GM20000 (cell line): ENCODE measurements at regions not wholly inside any gene's neighbourhood (a gene's known extent, or its start where the extent isn't known, plus 50 kb on each side); places are given as distances from the start of the nearest gene placed in this dataset.

Experiments used
- DNase-seq: peaks from one replicate; pipeline ENCODE4 v3.0.0; 2012; ENCODE audit warnings: low spot score
- TF ChIP-seq, protein P1 (sequence below): IDR thresholded peaks from 2 replicates; pipeline ENCODE4 v1.5.1; 2012; ENCODE audit warnings: mild to moderate bottlenecking, control low read depth; ENCODE audit errors: extremely low read depth, missing control alignments

GRCh38 chr4:72820107-72820506 lies 249.4 kb downstream of the COX18 start:
- DNase-seq, result no peak
- TF ChIP-seq, protein P1, sequence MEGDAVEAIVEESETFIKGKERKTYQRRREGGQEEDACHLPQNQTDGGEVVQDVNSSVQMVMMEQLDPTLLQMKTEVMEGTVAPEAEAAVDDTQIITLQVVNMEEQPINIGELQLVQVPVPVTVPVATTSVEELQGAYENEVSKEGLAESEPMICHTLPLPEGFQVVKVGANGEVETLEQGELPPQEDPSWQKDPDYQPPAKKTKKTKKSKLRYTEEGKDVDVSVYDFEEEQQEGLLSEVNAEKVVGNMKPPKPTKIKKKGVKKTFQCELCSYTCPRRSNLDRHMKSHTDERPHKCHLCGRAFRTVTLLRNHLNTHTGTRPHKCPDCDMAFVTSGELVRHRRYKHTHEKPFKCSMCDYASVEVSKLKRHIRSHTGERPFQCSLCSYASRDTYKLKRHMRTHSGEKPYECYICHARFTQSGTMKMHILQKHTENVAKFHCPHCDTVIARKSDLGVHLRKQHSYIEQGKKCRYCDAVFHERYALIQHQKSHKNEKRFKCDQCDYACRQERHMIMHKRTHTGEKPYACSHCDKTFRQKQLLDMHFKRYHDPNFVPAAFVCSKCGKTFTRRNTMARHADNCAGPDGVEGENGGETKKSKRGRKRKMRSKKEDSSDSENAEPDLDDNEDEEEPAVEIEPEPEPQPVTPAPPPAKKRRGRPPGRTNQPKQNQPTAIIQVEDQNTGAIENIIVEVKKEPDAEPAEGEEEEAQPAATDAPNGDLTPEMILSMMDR, result no peak

DNA sequence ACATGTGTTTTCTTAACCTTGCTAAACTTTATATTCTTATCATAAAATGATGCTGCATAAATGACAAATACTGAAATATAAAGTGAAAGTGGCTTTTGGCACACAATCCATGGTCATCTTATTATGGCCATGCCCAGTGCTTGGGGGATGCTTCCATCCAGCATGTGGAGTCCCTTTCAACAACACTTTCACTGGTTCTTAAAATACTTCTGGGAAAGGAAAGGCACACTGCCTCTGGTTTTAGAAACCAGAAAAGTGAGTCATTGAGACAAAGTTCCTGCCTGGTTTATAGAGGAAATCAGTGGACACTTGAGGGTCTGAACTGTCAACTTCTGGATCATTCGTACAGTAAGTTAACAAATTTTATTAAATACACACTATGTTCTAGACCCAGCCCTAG lies 248.0 kb upstream of the ADAMTS3 start:
- DNase-seq, result no peak
- TF ChIP-seq, protein P1, result no peak

GRCh38 chr4:72814241-72814640 lies 245.2 kb upstream of the ADAMTS3 start:
- TF ChIP-seq, protein P1, result no peak

DNA sequence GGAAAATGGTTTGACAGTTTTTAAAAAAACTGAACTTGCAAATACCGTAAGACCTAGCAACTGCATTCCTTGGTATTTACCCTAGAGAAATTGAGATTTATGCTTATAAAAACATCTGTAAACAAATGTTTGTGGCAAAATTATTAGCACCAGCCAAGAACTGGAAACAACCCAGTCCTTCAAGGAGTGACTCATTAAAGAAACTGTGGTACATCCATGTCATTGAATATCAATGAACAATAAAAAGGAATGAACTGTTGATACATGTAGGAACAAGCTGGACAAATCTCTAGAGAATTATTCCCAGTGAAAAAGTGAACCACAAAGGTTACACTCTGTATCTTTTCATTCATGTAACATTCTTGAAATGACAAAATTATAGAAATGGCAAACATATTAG lies 240.2 kb upstream of the ADAMTS3 start:
- TF ChIP-seq, protein P1, result no peak
- no peak for DNase-seq

More at GRCh38 chr4:72814241-72814640, 245.2 kb upstream of the ADAMTS3 start:
- no peak for DNase-seq

- TF ChIP-seq, protein P1, result no peak
- no peak for DNase-seq
Measured at GRCh38 chr4:72805284-72805683, 236.3 kb upstream of the ADAMTS3 start.

GRCh38 chr4:72797486-72797885 lies 228.5 kb upstream of the ADAMTS3 start:
- DNase-seq, result no peak
- TF ChIP-seq, protein P1, result no peak

- TF ChIP-seq, protein P1, result no peak
- no peak for DNase-seq
Measured at GRCh38 chr4:72791054-72791453, 222.0 kb upstream of the ADAMTS3 start.
